Progenitor cell of endocrine pancreas (in vitro differentiated cells): ENCODE measurements at regions not wholly inside any gene's neighbourhood (a gene's known extent, or its start where the extent isn't known, plus 50 kb on each side); places are given as distances from the start of the nearest gene placed in this dataset.

Experiments used
- DNase-seq: peaks from one replicate; pipeline ENCODE4 v3.0.0; 2021; ENCODE audit warnings: low spot score; ENCODE audit not compliant: unreplicated experiment
- H3K27ac Mint-ChIP-seq: 2 replicates; pipeline ENCODE4 v1.8.0; 2021; ENCODE audit warnings: mild to moderate bottlenecking, moderate library complexity, mixed read lengths
- H3K27me3 Mint-ChIP-seq: 2 replicates; pipeline ENCODE4 v1.8.0; 2021; ENCODE audit warnings: mixed read lengths
- H3K36me3 Mint-ChIP-seq: 2 replicates; pipeline ENCODE4 v1.8.0; 2022; ENCODE audit warnings: mixed read lengths; ENCODE audit not compliant: insufficient read depth
- H3K4me1 Mint-ChIP-seq: 2 replicates; pipeline ENCODE4 v1.8.0; 2021; ENCODE audit warnings: low read depth, mixed read lengths
- H3K4me3 Mint-ChIP-seq: 2 replicates; pipeline ENCODE4 v1.8.0; 2021; ENCODE audit warnings: low read depth, mild to moderate bottlenecking, moderate library complexity, mixed read lengths
- H3K9me3 Mint-ChIP-seq: 2 replicates; pipeline ENCODE4 v1.8.0; 2021; ENCODE audit warnings: low read depth, mixed read lengths
- CTCF ChIP-seq: fragments of 200-600 bp; sonication (generic); IDR thresholded peaks from one replicate; pipeline ENCODE4 v1.5.0; 2021; ENCODE audit warnings: antibody characterized with exemption, mild to moderate bottlenecking; ENCODE audit not compliant: unreplicated experiment

- Mint-ChIP-seq H3K9me3 (peaks cover 51% of the 10 kb centered on the region), H3K27me3 (no peaks in the 10 kb centered on the region), H3K4me1 (no peaks in the 10 kb centered on the region), H3K27ac (no peak overlapping the region), H3K36me3 (peaks cover 3% of the 10 kb centered on the region), H3K4me3 (no peak overlapping the region)
- DNase-seq, result no peak
- TF ChIP-seq CTCF, result no peak
Measured at GRCh38 chr14:23876160-23876750, 77.3 kb upstream of the DHRS4 start.

- no peaks in the 10 kb centered on the region for H3K27me3 Mint-ChIP-seq
- no peak for DNase-seq
- H3K27ac Mint-ChIP-seq, result no peak overlapping the region
- no peaks in the 10 kb centered on the region for H3K4me1 Mint-ChIP-seq
- TF ChIP-seq CTCF, result no peak
- peaks cover 3% of the 10 kb centered on the region for H3K36me3 Mint-ChIP-seq
- H3K9me3 Mint-ChIP-seq, result peaks cover 49% of the 10 kb centered on the region
- no peak overlapping the region for H3K4me3 Mint-ChIP-seq
Measured at GRCh38 chr14:23877111-23877510, 76.5 kb upstream of the DHRS4 start.

GRCh38 chr14:23877538-23878180 lies 75.9 kb upstream of the DHRS4 start:
- Mint-ChIP-seq H3K4me1 (no peaks in the 10 kb centered on the region), H3K9me3 (peaks cover 50% of the 10 kb centered on the region), H3K27ac (no peak overlapping the region), H3K36me3 (peaks cover 3% of the 10 kb centered on the region), H3K4me3 (no peak overlapping the region), H3K27me3 (no peaks in the 10 kb centered on the region)
- no peak for DNase-seq
- TF ChIP-seq CTCF, result no peak

- Mint-ChIP-seq H3K4me1 (no peaks in the 10 kb centered on the region), H3K27ac (no peak overlapping the region), H3K9me3 (peaks cover 43% of the 10 kb centered on the region), H3K4me3 (no peak overlapping the region), H3K27me3 (no peaks in the 10 kb centered on the region), H3K36me3 (no peaks in the 10 kb centered on the region)
- no peak for DNase-seq
- no peak for TF ChIP-seq CTCF
Measured at GRCh38 chr14:23881282-23881681, 72.3 kb upstream of the DHRS4 start.

- no peak overlapping the region for H3K4me3 Mint-ChIP-seq
- H3K27ac Mint-ChIP-seq, result no peak overlapping the region
- no peaks in the 10 kb centered on the region for H3K27me3 Mint-ChIP-seq
- peaks cover 47% of the 10 kb centered on the region for H3K9me3 Mint-ChIP-seq
- no peak for DNase-seq
- H3K4me1 Mint-ChIP-seq, result no peaks in the 10 kb centered on the region
- H3K36me3 Mint-ChIP-seq, result peaks cover 2% of the 10 kb centered on the region
- no peak for TF ChIP-seq CTCF
Measured at GRCh38 chr14:23883684-23884540, 69.7 kb upstream of the DHRS4 start.
